NT2/D1 (cell line): ENCODE measurements at regions not wholly inside any gene's neighbourhood (a gene's known extent, or its start where the extent isn't known, plus 50 kb on each side); places are given as distances from the start of the nearest gene placed in this dataset.

ENCODE experiments used
- SUZ12 ChIP-seq: IDR thresholded peaks from 2 replicates; pipeline ENCODE4 v1.6.1; 2011; ENCODE audit not compliant: insufficient read length, insufficient read depth; ENCODE audit errors: extremely low read depth
- ZNF274 ChIP-seq: IDR thresholded peaks from 2 replicates; pipeline ENCODE4 v1.6.1; 2011; ENCODE audit warnings: mild to moderate bottlenecking, low read depth, low read length

- no peak for TF ChIP-seq ZNF274
- no peak for TF ChIP-seq SUZ12
These were observed 329.7 kb downstream of the CD83 start for GRCh38 chr6:14447240-14447639.
